Astrocyte (in vitro differentiated cells and primary cell): ENCODE measurements at regions not wholly inside any gene's neighbourhood (a gene's known extent, or its start where the extent isn't known, plus 50 kb on each side); places are given as distances from the start of the nearest gene placed in this dataset.

ENCODE experiments used
- DNase-seq: peaks from one replicate; pipeline ENCODE4 v3.0.0-alpha.2; 2010; ENCODE audit warnings: low read depth
- FAIRE-seq: peaks from 2 replicates; lab custom pipeline; 2011; peaks lifted over from hg19 to GRCh38; lab: Jason Lieb, UNC
- H2AFZ ChIP-seq: 2 replicates; pipeline ENCODE4 v1.6.0; 2012; ENCODE audit warnings: low read depth, low read length, inconsistent platforms
- H3K27ac ChIP-seq: 2 replicates; pipeline ENCODE4 v1.5.1; 2011; ENCODE audit warnings: low read depth, low read length, inconsistent platforms
- H3K27me3 ChIP-seq: 2 replicates; pipeline ENCODE4 v1.6.0; 2011; ENCODE audit warnings: low read length, inconsistent platforms; ENCODE audit not compliant: insufficient read depth
- H3K36me3 ChIP-seq: 2 replicates; pipeline ENCODE4 v1.5.1; 2011; ENCODE audit warnings: low read length, inconsistent platforms; ENCODE audit not compliant: insufficient read depth
- H3K4me1 ChIP-seq: 2 replicates; pipeline ENCODE4 v1.5.1; 2011; ENCODE audit warnings: low read length, inconsistent platforms; ENCODE audit not compliant: insufficient read depth
- H3K4me2 ChIP-seq: 2 replicates; pipeline ENCODE4 v1.6.0; 2012; ENCODE audit warnings: low read length, inconsistent platforms
- H3K4me3 ChIP-seq: 2 replicates; pipeline ENCODE4 v1.5.1; 2011; ENCODE audit warnings: low read depth, mild to moderate bottlenecking, low read length, inconsistent platforms; ENCODE audit not compliant: insufficient read depth
- H3K79me2 ChIP-seq: 2 replicates; pipeline ENCODE4 v1.6.0; 2012; ENCODE audit warnings: mild to moderate bottlenecking, low read length, inconsistent platforms; ENCODE audit not compliant: insufficient read depth
- H3K9ac ChIP-seq: 2 replicates; pipeline ENCODE4 v1.6.0; 2012; ENCODE audit warnings: mild to moderate bottlenecking, low read length, inconsistent platforms
- H3K9me3 ChIP-seq: 2 replicates; pipeline ENCODE4 v1.5.1; 2012; ENCODE audit warnings: low read depth, mild to moderate bottlenecking, low read length, inconsistent platforms; ENCODE audit not compliant: insufficient read depth
- H4K20me1 ChIP-seq: 2 replicates; pipeline ENCODE4 v1.6.0; 2012; ENCODE audit warnings: low read length, inconsistent platforms; ENCODE audit not compliant: insufficient read depth
- H3K27ac Mint-ChIP-seq: one replicate; pipeline ENCODE4 v1.8.0; 2021; ENCODE audit warnings: mild to moderate bottlenecking, mixed read lengths; ENCODE audit not compliant: unreplicated experiment
- H3K27me3 Mint-ChIP-seq: one replicate; pipeline ENCODE4 v1.8.0; 2021; ENCODE audit warnings: low read depth, mixed read lengths; ENCODE audit not compliant: unreplicated experiment
- H3K36me3 Mint-ChIP-seq: one replicate; pipeline ENCODE4 v1.8.0; 2021; ENCODE audit warnings: low read depth, mixed read lengths; ENCODE audit not compliant: unreplicated experiment
- H3K4me1 Mint-ChIP-seq: one replicate; pipeline ENCODE4 v1.8.0; 2021; ENCODE audit warnings: low read depth, mixed read lengths; ENCODE audit not compliant: unreplicated experiment
- H3K4me3 Mint-ChIP-seq: one replicate; pipeline ENCODE4 v1.8.0; 2021; ENCODE audit warnings: mild to moderate bottlenecking, moderate library complexity, mixed read lengths; ENCODE audit not compliant: unreplicated experiment
- H3K9me3 Mint-ChIP-seq: one replicate; pipeline ENCODE4 v1.8.0; 2021; ENCODE audit warnings: mild to moderate bottlenecking, mixed read lengths; ENCODE audit not compliant: unreplicated experiment
- CTCF ChIP-seq: IDR thresholded peaks from 2 replicates; pipeline ENCODE4 v1.5.1; 2011; ENCODE audit warnings: low read depth, mild to moderate bottlenecking, inconsistent platforms, low read length, moderate library complexity; ENCODE audit not compliant: insufficient read depth
- EZH2 ChIP-seq: IDR thresholded peaks from 2 replicates; pipeline ENCODE4 v1.6.1; 2012; ENCODE audit warnings: mild to moderate bottlenecking, low read length, inconsistent platforms; ENCODE audit not compliant: insufficient read depth

- Histone ChIP-seq H3K27ac (peak overlapping the region; percentile 10), H3K4me2 (peak overlapping the region; percentile 63), H2AFZ (no peak overlapping the region), H3K36me3 (no peaks in the 10 kb centered on the region), H3K27me3 (no peaks in the 10 kb centered on the region), H3K9ac (peak overlapping the region; percentile 28), H3K9me3 (no peaks in the 10 kb centered on the region), H3K79me2 (no peaks in the 10 kb centered on the region), H4K20me1 (no peaks in the 10 kb centered on the region), H3K4me3 (no peak overlapping the region), H3K4me1 (peaks cover 13% of the 10 kb centered on the region)
- no peak for FAIRE-seq
- Mint-ChIP-seq H3K4me3 (no peak overlapping the region), H3K27ac (no peak overlapping the region), H3K4me1 (no peaks in the 10 kb centered on the region), H3K9me3 (peaks cover 10% of the 10 kb centered on the region), H3K36me3 (no peaks in the 10 kb centered on the region), H3K27me3 (no peaks in the 10 kb centered on the region)
- no peak for TF ChIP-seq EZH2
- TF ChIP-seq CTCF = no peak
- peak; percentile 55 for DNase-seq
Measured at GRCh38 chr4:14289708-14290107, 662.2 kb upstream of the BOD1L1 start.

- no peak overlapping the region for H3K27ac ChIP-seq
- DNase-seq = no peak
- H2AFZ ChIP-seq = no peak overlapping the region
- no peaks in the 10 kb centered on the region for H3K9me3 ChIP-seq
- no peak for FAIRE-seq
- H3K4me3 Mint-ChIP-seq = no peak overlapping the region
- no peak overlapping the region for H3K4me2 ChIP-seq
- no peak overlapping the region for H3K27ac Mint-ChIP-seq
- no peak for TF ChIP-seq CTCF
- TF ChIP-seq EZH2 = no peak
- peaks cover 13% of the 10 kb centered on the region for H3K4me1 ChIP-seq
- no peaks in the 10 kb centered on the region for H3K36me3 Mint-ChIP-seq
- H4K20me1 ChIP-seq = no peaks in the 10 kb centered on the region
- no peaks in the 10 kb centered on the region for H3K79me2 ChIP-seq
- H3K27me3 ChIP-seq = no peaks in the 10 kb centered on the region
- no peak overlapping the region for H3K9ac ChIP-seq
- H3K4me1 Mint-ChIP-seq = no peaks in the 10 kb centered on the region
- no peaks in the 10 kb centered on the region for H3K36me3 ChIP-seq
- H3K27me3 Mint-ChIP-seq = no peaks in the 10 kb centered on the region
- no peak overlapping the region for H3K4me3 ChIP-seq
- H3K9me3 Mint-ChIP-seq = peaks cover 2% of the 10 kb centered on the region
Measured at GRCh38 chr4:14293582-14293981, 666.1 kb upstream of the BOD1L1 start.

- peak; percentile 69 for FAIRE-seq
Measured at GRCh38 chr4:14294611-14295010, 667.1 kb upstream of the BOD1L1 start.

More at GRCh38 chr4:14294611-14295010, 667.1 kb upstream of the BOD1L1 start:
- Histone ChIP-seq H4K20me1 (no peaks in the 10 kb centered on the region), H3K36me3 (no peaks in the 10 kb centered on the region), H3K4me3 (no peak overlapping the region), H3K79me2 (no peaks in the 10 kb centered on the region), H3K27me3 (no peaks in the 10 kb centered on the region), H2AFZ (no peak overlapping the region), H3K9ac (no peak overlapping the region), H3K27ac (no peak overlapping the region), H3K9me3 (no peaks in the 10 kb centered on the region), H3K4me2 (peak overlapping the region; percentile 16), H3K4me1 (peaks cover 7% of the 10 kb centered on the region)
- no peaks in the 10 kb centered on the region for H3K36me3 Mint-ChIP-seq
- no peak overlapping the region for H3K27ac Mint-ChIP-seq
- peaks cover 2% of the 10 kb centered on the region for H3K9me3 Mint-ChIP-seq
- DNase-seq = peak; percentile 30
- H3K4me3 Mint-ChIP-seq = no peak overlapping the region
- no peaks in the 10 kb centered on the region for H3K27me3 Mint-ChIP-seq
- H3K4me1 Mint-ChIP-seq = no peaks in the 10 kb centered on the region
- TF ChIP-seq CTCF = no peak
